Right kidney (tissue), 1 donor: ENCODE measurements at regions not wholly inside any gene's neighbourhood (a gene's known extent, or its start where the extent isn't known, plus 50 kb on each side); places are given as distances from the start of the nearest gene placed in this dataset.
A peak's percentile ranks its signal among the peaks of the same experiment; 100 is the strongest.

Source experiments
- DNase-seq: peaks from one replicate; pipeline ENCODE4 v3.0.0-alpha.2; 2016

DNA sequence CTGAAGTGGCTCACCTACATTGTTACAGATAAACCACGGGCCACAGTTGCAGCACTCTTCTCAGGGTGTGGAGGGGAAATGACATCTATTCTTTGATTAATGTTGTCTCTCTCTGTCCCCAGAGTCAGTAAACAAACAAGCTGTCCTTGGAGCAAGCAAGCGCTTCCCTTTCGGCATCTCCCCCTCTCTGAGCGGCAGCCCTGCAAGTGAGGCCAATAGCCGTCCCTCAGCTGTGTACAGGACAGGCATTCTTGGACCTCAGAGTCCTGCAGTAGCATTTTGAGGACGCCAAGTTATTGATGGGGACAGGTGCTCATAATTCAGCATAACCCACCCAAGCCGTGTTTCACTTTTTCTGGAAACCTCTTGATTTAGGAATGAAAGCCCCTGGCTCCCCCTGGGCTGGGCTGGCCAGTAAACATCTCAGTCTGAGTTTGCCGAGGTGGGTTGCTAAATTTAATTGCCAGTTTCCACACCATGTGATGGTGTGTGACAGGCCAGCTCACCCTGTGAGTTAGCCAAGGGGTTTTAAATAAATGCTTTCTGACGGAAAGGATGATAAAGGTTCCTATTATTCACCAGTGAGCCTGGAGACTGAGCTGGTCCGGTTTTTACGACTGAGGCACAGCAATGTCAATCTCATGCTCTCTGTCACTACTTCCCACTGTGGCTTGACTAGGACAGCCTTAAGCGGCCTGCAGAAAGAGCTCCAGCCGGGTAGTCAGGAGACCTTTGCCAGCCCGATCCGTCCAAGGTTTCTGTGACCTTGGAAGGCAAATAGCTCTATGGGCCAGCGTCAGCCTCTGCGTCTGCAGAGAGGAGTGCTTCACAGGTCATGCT lies 214.8 kb upstream of the RREB1 start:
- no peak for DNase-seq

DNA sequence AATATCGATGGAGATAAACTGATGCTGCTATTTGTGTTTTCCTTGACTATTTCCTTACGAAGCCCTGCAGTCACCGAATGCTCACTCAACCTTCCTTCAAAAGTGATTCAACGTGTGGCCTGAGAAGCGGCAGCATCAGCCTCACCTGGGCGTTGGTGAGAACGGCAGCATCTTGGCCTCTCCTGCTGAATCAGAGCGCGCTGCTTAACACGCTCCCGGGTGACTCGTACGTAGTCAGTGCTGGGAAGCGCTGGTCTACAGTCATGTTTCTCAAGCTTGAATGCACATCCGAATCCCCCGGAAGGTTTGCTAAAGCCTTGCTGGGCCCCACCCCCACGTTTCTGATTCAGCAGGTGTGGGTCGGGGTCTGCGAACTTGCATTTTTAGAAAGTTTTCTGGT lies 214.1 kb upstream of the RREB1 start:
- no peak for DNase-seq

DNA sequence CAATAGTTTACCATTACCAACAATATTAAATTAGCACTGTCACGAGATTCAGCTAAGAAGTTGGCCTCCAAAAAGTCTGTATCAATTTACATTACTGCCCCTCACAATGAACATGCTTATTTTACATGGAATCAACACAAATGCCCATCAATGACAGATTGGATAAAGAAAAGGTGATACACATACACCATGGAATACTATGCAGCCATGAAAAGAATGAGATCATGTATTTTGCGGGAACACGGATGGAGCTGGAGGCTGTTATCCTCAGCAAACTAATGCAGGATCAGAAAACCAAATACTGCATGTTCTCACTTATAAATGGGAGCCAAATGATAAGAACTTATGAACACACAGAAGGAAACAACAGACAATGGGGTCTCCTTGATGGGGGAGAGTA lies 211.8 kb upstream of the RREB1 start:
- no peak for DNase-seq

DNA sequence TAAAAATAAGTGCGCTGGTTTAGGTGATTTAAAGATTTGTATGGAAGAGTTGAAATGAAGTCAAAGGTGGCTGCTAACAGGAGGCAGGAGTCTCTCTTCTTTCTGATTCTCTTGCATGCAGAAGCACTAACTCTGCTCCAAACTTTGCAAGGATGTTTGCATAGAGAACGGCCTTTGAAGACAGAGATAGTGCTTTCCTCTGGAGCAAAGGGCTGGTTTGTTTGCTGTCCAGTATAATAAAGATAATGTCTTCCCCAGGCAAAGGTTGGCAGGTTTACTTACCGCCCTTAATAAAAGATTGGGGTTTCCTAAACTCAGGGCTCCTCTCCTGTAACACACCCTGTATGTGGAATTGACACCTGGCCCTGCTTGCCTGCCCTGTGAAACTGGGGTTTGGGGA lies 210.6 kb upstream of the RREB1 start:
- no peak for DNase-seq

DNA sequence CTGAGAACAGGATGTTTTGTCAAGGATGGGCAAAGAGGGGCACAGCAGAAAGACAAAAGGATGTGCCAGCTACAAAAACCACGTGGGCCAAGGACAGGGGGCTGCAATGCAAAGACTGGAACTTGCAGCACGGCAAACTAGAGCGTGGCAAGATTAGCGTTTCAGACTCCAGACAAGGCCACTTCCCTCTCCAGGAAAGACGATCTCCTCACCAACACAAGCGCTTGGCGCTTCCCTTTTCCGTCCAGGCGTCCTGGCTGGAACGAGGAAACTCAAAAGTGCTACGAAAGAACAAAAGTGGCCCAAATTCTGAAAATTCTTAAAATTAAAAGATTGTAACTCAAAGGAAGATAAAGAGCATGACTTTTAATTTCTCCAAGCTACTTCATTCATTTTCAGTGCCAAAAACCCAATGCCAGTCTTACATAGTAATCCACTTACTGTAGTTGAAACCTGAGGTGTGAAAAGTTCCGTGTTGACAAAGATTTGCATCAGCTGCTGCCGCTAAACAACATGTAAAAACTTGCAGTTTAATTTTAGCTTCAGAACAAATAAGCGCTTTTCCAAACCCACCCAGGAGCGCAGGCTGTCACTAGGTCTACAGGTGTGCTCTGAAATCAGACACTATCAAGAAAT lies 207.1 kb upstream of the RREB1 start:
- DNase-seq: no peak

DNA sequence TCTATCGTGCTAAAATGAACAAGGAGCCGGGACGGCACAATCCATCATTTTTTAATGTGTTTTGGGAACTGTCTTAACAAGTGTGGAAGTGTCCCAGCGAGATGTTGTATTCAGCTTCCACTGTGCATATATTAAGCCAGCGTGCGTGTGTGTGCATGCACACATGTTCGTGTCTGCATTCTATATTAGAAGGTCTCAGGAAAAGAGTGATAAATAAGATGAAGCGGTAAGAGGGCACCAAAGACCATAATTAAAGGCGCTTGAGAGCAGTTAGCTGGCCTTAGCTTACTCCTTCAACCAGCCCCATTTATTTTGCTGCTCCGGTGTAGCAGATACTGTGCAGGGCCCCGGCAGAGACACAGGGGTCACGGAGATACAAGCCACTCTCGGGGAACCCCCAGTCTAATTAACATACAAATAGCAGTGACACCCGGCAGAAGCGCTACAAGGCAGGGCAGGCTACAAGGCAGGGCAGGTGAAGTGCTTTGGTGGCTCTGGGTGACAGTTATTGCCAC lies 206.5 kb upstream of the RREB1 start:
- DNase-seq: peak; percentile 45

DNA sequence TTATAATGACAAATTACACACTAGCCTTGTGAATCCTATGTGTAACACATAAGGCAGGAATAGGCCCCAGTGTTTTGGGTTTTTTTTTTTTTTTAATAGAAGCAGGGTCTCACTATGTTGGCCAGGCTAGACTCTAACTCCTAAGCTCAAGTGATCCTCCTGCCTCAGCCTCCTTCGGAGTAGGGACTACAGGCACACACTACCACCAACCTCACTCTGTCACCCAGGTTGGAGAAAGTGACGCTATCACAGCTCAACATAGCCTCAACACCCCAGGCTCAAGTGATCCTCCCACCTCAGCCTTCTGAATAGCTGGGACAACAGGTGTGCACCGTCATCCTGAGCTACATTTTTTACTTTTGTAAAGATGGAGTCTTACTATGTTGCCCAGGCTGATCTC lies 205.8 kb upstream of the RREB1 start:
- no peak for DNase-seq

DNA sequence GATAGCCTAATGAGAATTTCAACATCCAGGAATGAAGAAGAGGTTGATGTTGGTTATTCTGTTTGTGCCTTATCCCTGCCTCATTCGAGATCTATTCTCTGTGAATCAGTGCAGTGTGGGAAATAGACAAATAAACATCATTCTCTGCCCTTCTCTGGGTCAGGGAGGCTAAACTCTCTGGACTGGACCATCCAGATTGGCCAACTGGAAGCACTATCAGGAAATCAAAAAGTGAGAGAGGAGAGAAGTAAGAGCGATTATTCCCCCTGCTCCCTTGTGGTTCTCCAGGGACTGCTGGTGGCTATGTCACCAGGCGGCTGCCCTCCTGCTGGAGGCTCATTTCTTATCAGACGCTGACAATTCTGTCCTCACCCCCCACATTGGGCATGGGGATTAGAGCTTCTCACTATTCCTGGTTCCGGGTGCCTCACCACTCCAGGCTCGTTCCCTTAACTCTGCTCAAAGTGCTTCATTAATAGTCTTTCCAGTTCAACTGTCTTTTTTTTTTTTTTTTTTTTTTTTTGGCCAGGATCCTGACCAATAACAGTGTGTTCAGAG lies 201.7 kb upstream of the RREB1 start:
- no peak for DNase-seq

DNA sequence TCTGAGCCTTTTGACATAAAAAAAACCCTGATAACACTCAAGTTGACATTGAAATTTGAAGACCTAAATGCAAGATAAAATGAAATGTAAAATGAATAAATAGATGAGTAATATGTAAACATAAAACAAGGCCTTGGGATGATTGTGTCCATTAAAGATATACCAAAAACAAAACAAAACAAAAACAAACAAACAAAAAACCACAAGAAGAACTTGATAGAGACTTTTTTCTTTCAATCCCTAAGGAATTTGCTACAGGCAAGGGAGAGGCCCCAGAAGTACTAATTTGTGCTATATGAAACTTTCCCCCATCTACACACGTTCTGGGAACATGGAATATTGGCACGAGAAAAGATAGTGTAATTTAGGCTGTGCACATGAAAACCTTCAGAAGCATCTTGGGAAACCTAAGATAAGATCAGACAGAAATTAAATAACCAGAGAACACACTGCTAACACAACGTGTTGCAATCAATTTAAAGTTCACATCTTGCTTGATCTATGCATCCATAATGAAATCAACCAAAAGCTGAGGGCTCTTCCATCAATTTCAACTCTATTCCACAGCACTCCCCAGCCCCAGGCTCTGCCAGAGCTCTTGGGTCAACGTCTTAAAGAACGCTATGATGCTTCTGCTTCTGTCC lies 201.1 kb upstream of the RREB1 start:
- no peak for DNase-seq

DNA sequence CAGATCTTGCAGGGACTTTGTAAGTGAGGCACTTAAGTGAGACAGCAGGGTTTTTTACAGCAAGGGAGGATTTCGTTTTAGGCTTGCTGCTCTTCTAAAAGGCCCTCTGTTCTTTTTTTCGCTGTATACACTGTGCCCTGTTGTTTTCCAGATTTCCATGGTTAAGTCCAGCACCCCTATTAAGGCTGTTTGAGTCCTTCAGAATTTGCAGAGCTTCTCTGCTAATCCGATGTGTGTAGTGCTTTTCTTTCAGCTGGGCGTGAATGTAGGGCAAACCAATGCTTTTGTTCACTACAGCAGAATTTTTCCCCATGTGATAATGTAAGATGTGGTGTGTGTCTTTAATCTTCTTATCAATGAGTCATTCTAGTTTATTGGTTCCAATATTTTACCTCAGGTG lies 200.5 kb upstream of the RREB1 start:
- DNase-seq: no peak

DNA sequence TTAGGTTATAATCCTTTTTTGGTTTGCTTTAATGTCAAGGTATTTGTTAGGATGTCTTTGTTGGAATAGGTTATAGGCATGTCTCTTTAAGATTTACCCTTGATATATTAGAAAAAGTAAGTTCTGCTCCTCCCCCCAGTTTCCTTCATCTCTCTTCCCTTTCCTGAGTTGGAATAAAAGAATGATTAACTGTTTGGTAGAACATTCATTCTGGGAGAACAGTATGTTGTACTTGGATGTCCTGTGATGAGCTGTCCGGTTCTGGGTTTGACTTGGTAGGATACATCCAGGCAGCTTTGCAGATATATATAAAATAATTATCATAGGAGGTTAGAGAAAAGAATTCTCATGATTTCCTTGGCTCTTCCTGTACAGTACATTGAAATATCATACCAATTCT lies 199.6 kb upstream of the RREB1 start:
- no peak for DNase-seq

DNA sequence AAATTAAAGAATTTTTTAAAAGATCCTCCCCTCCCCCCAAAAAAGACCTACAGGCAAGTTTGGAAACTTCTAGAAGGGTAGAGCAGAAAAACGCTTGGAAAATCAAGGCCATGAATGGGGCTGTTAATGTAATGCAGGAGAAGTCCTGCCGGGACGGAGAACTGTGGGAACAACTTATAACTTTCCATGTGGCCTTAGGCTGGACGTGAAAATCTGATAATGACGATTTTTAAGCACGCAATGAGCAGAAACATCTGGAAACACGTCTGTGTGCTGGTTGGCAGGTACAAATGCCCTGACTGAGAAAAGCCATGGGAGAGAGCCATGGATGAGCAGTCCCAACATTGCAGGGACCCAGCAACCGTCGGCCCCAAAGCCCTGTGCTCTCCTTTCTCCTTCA lies 198.7 kb upstream of the RREB1 start:
- no peak for DNase-seq

DNA sequence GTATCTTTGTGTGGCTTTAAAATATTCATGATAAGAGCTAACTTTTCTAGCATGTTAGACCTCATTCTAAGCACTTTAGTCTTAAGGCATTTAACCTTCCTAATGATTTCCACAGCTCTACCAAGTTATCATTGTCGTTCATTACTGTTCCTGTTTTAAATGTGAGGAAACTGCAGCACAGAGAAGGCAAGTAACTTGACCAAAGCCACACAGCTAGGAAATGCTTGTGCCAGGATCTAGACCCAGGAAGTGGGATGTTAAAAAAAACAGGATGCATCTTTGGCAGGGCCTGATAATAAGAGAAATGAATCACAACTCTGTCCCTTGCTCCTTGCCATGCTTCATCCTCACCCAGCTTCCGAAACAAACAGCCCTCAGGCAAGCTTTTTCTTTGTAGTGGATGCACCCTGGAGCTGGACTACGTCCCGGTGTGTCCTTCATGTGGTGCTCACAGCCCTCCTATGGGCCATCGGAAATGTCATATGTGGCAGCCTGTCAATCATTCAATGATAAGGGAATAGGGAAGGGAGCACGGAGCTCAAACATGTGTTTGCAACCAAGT lies 196.9 kb upstream of the RREB1 start:
- no peak for DNase-seq

DNA sequence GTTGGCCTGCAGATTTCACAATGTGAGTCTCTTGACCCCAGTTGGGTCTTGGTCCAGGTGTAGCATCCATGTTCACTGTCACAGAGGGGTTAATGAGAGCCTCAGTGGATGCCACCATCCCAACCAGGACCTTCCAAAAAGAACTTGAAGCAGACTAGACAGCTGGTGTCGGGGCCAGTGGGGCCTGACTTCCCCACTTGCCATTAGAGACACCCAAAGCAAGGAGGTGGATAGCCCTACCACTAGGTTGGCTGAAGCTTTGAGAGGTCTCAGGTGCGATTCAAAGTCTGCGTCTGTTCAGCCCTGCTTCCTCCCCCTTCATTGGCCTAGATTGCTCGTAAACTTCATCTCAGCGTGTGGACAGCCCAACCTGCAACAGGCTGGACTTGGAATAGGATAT lies 196.4 kb upstream of the RREB1 start:
- DNase-seq: no peak

DNA sequence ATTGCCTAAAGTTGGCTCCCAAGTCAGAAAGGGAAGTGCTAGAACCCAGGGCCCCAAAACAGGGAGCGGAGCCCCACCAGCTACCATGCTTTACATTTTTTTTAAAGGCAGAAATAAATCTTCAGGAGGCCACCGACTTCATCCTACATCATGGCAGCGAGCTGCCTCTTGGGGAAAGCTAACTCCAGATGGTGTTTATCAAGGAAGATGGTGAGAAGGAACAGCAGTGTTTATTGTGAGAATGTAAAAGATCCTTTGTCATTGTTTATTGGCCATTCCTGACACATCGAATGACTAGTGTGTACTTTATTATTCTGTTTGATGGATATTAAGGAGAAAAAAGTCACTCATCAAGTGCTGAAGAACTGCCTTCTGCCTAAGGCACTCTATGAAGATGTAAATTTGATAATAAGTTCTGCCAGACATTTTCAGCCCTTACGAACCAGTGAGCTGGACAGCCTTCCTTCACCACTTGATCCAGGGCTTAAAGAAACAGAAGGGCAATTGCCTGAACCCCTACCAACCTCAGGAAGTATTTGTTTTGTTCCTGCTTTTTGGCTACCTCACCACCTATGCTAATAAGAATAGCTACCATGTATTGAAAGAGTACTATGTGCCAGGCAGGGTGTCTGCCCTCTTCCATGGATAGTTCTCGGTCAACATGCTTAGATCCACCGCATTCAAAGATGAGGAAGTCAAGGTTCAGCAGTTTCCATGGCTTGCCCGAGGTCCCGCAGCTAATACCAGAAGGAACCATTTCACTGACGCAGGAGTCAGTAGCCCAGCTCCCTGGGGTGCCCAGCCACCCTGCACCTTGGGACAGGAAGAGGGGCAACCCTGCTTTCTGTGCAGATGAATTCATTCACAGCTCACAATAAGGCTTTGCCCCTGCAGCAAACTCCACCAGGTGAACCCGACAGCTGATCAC lies 194.7 kb upstream of the RREB1 start:
- peak; percentile 46 for DNase-seq

DNA sequence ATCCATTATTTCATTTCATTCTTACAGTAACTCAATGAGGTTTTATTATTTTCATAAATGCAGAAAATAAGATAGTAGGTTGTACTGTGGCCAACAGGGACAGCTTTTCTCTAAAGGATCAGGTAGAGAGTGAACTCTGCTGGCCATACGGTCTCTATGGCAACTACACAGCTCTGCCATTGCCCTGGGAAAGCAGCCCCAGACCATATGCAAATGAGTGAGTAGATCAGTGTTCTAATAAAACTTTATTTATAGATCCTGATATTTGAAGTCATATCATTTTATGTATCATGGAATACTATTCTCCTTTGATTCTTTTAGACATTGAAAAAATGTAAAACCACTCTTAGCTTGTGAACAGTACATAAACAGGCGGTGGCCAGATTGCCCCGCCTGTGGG lies 192.5 kb upstream of the RREB1 start:
- no peak for DNase-seq

DNA sequence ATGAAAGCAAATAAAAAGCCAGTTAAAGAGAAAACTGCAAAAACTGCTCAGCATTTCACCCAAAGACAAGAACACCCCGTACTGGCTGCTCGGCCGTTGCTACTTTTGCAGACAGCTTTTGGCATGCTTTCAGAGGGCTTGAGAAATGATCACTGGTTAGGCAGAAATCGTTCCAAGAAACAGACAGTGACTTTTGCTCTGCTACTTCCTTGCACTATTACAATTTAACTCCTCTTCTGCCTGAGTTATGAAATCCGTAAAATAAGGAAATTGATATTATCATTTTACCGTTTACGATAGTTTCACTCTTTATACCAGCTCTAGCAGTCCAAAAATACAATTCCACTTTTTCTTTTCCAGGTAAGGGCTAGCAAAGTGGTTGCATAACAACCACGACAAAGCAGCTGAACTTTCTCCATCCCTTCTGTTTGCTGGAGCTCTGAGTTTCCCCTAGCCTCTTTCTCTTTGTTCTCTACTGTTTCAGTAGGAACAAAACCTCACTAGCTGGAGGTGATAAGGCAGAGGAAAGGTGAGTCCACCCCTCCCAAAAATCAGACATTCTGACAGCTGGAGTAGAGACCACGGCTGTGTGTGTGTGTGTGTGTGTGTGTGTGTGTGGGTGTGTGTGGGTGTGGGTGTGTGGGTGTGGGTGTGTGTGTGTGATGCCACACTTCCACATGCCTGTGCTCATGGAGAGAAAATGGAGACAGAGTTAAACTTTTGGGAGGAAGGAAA lies 191.8 kb upstream of the RREB1 start:
- no peak for DNase-seq

DNA sequence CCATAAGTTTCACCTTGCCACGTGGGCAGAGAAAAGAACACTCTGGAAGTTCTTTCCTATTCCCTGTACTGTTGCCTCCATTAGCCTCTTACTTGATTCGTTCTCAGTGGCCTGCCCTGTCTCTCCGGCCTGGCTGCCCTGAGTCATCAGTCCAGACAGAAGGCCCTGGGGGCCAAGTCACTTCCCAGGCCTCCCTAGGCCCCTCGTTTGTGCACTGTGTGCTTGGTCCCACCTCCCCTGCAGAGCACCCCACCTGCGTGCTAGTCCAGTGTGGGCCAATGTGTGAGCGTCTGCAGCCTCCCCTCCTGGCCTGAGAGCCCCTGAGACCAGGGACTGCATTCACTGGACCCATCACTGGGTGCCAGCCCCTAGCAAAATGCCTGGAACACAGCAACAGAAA lies 191.2 kb upstream of the RREB1 start:
- no peak for DNase-seq

DNA sequence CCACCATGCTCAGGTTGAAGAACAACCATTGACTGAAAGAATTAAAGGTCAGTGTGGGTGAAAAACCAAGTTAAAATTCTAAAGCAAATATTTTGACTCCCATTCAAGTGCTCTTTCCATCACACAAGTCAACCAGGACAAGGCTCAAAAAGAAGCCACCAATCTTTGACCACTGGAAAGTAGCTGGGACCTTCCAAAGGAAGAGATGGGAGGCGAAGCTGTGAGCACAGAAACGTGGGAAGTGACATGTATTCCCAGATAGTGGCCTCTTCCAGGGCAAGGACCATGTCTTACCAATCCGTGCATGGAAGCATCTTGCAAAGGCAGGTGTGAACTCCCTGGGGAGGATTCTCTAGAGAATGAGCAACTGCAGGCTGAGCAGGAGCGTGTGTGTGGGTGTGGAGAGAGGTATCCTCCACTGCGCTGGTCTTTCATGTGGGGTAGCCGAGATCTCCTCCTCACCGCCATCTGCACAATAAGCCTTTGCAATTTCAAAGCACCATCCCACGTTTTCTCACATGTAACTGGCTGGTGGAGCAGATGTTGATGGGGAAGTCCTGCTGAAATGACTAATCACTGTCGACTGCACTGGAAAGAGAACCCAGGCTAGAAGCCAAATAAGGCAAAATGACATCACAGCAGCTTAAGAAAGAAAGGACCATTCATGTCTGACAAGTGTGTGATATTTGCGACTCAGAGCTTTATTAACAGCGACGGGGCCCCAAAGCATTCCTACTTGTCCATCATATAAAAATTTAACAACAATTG lies 189.4 kb upstream of the RREB1 start:
- DNase-seq: no peak

DNA sequence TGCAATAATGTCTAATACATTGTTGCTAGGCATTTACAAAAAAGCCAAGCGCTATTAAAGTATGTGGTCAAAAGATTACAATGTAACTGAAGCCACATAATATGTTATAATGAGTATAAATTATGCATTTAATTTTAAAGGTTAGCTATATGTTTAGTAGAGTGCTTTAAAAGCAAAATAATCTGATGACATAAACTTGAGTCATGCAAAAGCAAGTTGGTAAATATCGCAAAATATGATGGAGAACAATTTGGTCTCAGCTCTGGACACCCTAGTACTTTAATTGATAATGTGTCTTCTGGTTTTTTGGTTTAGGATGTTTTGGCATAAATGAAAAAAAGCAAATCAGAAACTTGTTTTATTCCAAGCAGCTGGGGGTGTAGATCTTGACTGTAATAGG lies 188.6 kb upstream of the RREB1 start:
- no peak for DNase-seq
